ENCODE measurements at regions not wholly inside any gene's neighbourhood (a gene's known extent, or its start where the extent isn't known, plus 50 kb on each side); places are given as distances from the start of the nearest gene placed in this dataset.

DNA sequence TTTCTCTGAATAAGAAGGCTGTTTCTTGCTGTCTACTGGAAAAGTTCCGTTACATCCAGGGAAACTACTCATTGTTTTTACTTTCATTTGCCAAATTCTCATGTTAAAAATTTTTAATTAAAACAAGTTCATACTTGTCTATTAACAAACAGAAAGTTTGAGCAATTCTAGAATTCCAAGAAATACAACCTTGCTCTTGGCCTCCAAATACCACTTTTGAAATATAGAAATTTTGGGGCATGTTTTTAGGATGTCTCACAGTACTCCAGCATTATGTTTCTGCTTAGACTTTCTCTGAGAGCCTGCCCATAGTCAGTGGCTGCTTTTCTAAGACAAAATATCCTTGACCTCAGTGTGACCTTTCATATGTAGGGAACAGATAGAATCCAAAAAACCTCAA, 228.7 kb upstream of the RND3 start:
- Histone ChIP-seq H3K4me1 (ENCODE audit: control insufficient read depth, insufficient read depth, low read length) (peaks cover 25% of the 10 kb centered on the region), H3K36me3 (ENCODE audit: control insufficient read depth, insufficient read depth, low read length, severe bottlenecking) (no peaks in the 10 kb centered on the region), H3K9me3 (ENCODE audit: control insufficient read depth, low read length) (no peaks in the 10 kb centered on the region), H3K9ac (ENCODE audit: low read length) (peak overlapping the region; percentile 50), H3K27me3 (replicated peaks; ENCODE audit: control insufficient read depth, insufficient read depth, low read length) (no peaks in the 10 kb centered on the region), H3K4me3 (ENCODE audit: low read length) (peak overlapping the region; percentile 2)
- DNase-seq (ENCODE audit: low read depth), result peak; percentile 66

DNA sequence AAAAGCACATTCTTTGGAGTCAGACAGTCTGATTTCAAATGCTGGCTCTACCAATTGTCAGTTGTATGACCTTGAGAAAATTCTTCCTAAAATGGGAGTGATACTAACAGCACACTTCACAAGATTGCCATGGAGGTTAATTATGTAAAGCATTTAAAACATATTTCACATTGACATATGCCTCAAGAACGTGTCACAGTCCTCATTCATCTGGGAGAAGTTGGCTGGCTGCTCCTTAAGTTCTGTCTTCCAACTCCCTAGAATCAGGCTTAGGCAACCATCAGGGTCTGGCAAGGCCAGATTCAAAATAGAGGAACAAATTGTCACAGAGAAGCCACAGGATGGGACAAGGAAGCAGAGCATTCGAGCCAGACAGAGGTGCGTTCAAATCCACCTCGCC, 228.0 kb upstream of the RND3 start:
- peaks cover 25% of the 10 kb centered on the region for H3K4me1 ChIP-seq (ENCODE audit: control insufficient read depth, insufficient read depth, low read length)
- H3K9me3 ChIP-seq (ENCODE audit: control insufficient read depth, low read length), result no peaks in the 10 kb centered on the region
- H3K36me3 ChIP-seq (ENCODE audit: control insufficient read depth, insufficient read depth, low read length, severe bottlenecking), result no peaks in the 10 kb centered on the region
- no peak for DNase-seq (ENCODE audit: low read depth)
- H3K9ac ChIP-seq (ENCODE audit: low read length), result peak overlapping the region; percentile 50
- no peaks in the 10 kb centered on the region for H3K27me3 ChIP-seq (replicated peaks; ENCODE audit: control insufficient read depth, insufficient read depth, low read length)
- H3K4me3 ChIP-seq (ENCODE audit: low read length), result peak overlapping the region; percentile 2

DNA sequence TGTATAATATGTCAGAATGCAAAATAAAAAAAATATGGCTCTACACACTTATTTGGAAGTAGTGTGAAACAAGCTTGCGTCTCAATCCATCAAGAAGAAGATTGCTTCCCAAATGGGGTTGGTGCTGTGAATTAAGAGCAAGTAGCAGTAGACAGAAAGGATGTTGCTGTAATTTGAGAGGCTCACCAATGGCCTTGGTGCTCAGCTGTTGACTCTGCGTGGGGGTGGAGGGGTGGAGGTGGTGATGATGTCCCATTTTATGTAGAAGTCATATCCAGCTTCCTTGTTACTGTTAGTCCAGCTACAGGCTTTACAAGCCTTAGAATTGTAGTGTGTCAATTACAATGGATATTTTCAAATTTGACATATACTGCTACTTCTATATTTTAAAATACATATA, 223.4 kb upstream of the RND3 start:
- H3K27me3 ChIP-seq (replicated peaks; ENCODE audit: control insufficient read depth, insufficient read depth, low read length), result no peaks in the 10 kb centered on the region
- H3K36me3 ChIP-seq (ENCODE audit: control insufficient read depth, insufficient read depth, low read length, severe bottlenecking), result no peaks in the 10 kb centered on the region
- no peak overlapping the region for H3K4me3 ChIP-seq (ENCODE audit: low read length)
- DNase-seq (ENCODE audit: low read depth), result no peak
- H3K4me1 ChIP-seq (ENCODE audit: control insufficient read depth, insufficient read depth, low read length), result peaks cover 9% of the 10 kb centered on the region
- no peaks in the 10 kb centered on the region for H3K9me3 ChIP-seq (ENCODE audit: control insufficient read depth, low read length)
- H3K9ac ChIP-seq (ENCODE audit: low read length), result no peak overlapping the region

DNA sequence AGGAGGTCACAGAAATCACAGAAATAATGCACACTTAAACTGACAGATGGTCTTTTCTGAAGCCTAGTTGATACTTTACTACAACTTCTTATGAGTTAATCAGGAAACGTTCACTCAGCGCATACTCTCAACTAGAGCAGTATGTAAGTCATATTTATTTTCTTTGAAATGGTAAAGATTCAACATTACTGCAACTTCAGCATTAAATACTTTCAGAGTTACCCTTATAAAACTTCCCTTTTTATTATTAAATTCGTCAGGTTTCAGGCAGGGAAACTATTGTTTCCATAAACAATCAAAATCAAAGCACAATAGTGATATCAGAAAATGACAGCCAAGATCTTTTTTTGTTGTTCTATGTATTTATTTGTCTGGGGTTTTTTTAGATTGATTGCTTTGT, 222.6 kb upstream of the RND3 start:
- Histone ChIP-seq H3K4me3 (ENCODE audit: low read length) (no peak overlapping the region), H3K4me1 (ENCODE audit: control insufficient read depth, insufficient read depth, low read length) (no peaks in the 10 kb centered on the region), H3K36me3 (ENCODE audit: control insufficient read depth, insufficient read depth, low read length, severe bottlenecking) (no peaks in the 10 kb centered on the region), H3K27me3 (replicated peaks; ENCODE audit: control insufficient read depth, insufficient read depth, low read length) (no peaks in the 10 kb centered on the region), H3K9ac (ENCODE audit: low read length) (no peak overlapping the region), H3K9me3 (ENCODE audit: control insufficient read depth, low read length) (no peaks in the 10 kb centered on the region)
- no peak for DNase-seq (ENCODE audit: low read depth)

DNA sequence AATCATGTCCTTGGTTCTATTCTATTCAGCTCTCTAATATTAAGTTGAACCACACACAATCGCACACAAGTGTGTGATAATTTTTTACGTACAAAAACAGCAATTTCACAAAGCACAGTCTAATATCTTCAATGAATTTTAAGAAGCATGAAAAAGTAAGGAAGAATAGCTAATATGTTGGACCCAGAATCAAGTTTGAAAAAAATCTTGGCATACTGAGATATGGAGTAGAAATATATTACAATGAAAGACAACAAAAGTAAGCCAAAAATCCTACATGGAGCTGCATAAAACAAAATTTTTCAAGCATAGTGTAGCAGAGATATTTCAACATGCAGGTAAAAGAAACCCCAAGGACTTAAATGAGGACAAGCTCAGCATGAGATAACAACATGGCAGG, 219.1 kb upstream of the RND3 start:
- Histone ChIP-seq H3K4me3 (ENCODE audit: low read length) (no peak overlapping the region), H3K27me3 (replicated peaks; ENCODE audit: control insufficient read depth, insufficient read depth, low read length) (no peaks in the 10 kb centered on the region), H3K9ac (ENCODE audit: low read length) (no peak overlapping the region), H3K9me3 (ENCODE audit: control insufficient read depth, low read length) (no peaks in the 10 kb centered on the region), H3K36me3 (ENCODE audit: control insufficient read depth, insufficient read depth, low read length, severe bottlenecking) (no peaks in the 10 kb centered on the region), H3K4me1 (ENCODE audit: control insufficient read depth, insufficient read depth, low read length) (peaks cover 1% of the 10 kb centered on the region)
- no peak for DNase-seq (ENCODE audit: low read depth)

DNA sequence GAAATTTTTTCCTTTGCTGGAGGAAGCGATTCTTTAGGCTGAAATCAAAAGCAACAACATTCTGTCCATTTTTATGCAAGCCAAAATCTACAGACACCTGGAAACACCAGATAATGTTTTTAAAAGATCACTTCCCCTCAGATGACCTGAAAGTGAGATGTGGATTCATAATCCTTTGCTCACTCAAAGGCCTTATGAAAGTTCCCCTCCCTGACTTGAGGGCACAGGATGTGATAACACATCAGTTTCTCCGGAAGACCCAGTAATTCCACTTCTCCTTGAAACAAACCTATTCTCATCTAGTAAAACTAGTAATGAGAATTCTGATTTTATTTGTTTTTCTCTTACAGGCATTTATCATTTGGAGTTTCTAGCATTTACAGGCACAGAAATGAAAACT, 218.3 kb upstream of the RND3 start:
- no peak overlapping the region for H3K9ac ChIP-seq (ENCODE audit: low read length)
- peaks cover 9% of the 10 kb centered on the region for H3K4me1 ChIP-seq (ENCODE audit: control insufficient read depth, insufficient read depth, low read length)

DNA sequence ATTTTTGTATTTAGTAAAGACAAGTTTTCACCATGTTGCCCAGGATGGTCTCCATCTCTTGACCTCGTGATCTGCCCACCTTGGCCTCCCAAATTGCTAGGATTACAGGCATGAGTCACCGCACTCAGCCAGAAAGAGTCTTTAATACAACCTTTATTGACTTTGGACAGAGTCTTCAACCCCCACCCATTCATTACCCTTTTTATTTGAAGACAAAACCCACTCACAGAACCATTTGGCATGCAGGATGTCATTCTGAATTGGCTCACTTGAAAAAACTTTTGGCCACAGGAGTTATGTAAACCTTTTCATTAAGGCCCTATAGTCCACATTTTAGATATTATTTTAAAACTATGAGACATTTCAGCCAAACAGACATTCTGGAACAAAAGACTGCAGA, 217.9 kb upstream of the RND3 start:
- no peaks in the 10 kb centered on the region for H3K27me3 ChIP-seq (replicated peaks; ENCODE audit: control insufficient read depth, insufficient read depth, low read length)
- no peak overlapping the region for H3K4me3 ChIP-seq (ENCODE audit: low read length)
- DNase-seq (ENCODE audit: low read depth), result no peak
- no peak overlapping the region for H3K9ac ChIP-seq (ENCODE audit: low read length)
- H3K4me1 ChIP-seq (ENCODE audit: control insufficient read depth, insufficient read depth, low read length), result peaks cover 13% of the 10 kb centered on the region
- no peaks in the 10 kb centered on the region for H3K9me3 ChIP-seq (ENCODE audit: control insufficient read depth, low read length)
- no peaks in the 10 kb centered on the region for H3K36me3 ChIP-seq (ENCODE audit: control insufficient read depth, insufficient read depth, low read length, severe bottlenecking)

More for the DNA sequence above, 218.3 kb upstream of the RND3 start:
- no peaks in the 10 kb centered on the region for H3K9me3 ChIP-seq (ENCODE audit: control insufficient read depth, low read length)
- DNase-seq (ENCODE audit: low read depth), result no peak
- H3K36me3 ChIP-seq (ENCODE audit: control insufficient read depth, insufficient read depth, low read length, severe bottlenecking), result no peaks in the 10 kb centered on the region
- no peak overlapping the region for H3K4me3 ChIP-seq (ENCODE audit: low read length)
- no peaks in the 10 kb centered on the region for H3K27me3 ChIP-seq (replicated peaks; ENCODE audit: control insufficient read depth, insufficient read depth, low read length)

DNA sequence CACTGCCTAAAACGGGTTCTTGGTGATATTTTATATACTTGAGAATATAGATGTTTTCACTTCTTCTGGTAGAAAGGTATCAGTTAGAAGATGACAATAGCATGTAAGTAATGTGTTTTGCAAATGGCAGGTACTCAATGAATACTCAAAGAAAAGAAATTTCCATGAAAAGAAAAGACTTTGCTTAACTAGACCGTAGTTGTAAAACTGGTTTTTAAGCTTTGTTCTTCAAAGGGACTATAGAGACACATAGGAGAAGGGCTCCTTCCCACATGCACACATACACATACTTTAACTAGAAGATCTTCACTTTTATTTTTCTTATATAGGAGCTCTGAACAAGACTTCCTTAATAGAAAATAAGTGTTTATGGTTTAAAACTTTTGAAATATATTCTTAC, 215.3 kb upstream of the RND3 start:
- peaks cover 39% of the 10 kb centered on the region for H3K4me1 ChIP-seq (ENCODE audit: control insufficient read depth, insufficient read depth, low read length)
- DNase-seq (ENCODE audit: low read depth), result no peak
- H3K9ac ChIP-seq (ENCODE audit: low read length), result no peak overlapping the region
- H3K36me3 ChIP-seq (ENCODE audit: control insufficient read depth, insufficient read depth, low read length, severe bottlenecking), result no peaks in the 10 kb centered on the region
- H3K27me3 ChIP-seq (replicated peaks; ENCODE audit: control insufficient read depth, insufficient read depth, low read length), result no peaks in the 10 kb centered on the region
- H3K9me3 ChIP-seq (ENCODE audit: control insufficient read depth, low read length), result no peaks in the 10 kb centered on the region
- no peak overlapping the region for H3K4me3 ChIP-seq (ENCODE audit: low read length)

DNA sequence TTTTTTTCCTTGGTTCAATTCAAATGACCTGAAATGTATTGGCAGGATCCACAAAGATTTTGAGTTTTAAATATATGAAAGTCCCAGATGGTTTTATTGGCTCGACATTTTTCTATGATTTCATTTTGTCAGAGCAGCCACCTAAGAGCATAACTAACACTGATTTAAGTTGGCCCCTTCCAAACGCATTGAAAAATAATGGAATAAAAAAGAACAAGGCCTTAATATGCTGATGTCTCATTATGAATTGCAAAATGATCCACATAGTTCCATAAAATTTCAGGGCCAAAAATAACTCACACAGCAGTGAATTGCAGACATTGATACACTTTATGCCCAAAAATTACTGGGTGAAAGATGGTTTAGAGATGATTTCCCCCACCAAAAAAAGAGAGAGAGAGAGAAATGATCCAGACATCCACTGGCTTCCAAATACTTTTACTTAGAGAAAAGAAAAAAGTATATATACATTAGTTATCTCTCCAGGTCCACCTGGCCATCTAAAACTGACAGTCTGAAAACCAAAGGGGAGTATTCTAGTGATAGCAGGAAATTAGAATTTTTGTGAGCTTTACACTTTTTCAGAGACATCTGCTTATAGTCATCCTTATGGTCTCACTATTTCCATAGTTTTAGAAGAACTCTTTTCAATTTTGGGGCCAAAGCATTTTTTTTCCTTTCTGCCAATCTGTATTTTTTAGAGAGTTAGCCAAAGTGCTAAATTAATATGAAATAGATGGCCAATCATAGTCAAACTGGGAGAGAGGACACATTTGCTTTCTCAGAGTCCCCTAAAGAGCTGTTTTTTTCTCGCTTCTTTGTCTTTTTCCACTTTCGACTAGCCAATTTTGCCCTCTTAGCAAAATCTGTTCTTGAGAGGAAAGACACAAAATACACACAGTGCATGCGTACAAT, 213.5 kb upstream of the RND3 start:
- no peak for DNase-seq (ENCODE audit: low read depth)
- H3K4me1 ChIP-seq (ENCODE audit: control insufficient read depth, insufficient read depth, low read length), result peaks cover 47% of the 10 kb centered on the region
- peak overlapping the region; percentile 30 for H3K4me3 ChIP-seq (ENCODE audit: low read length)
- H3K27me3 ChIP-seq (replicated peaks; ENCODE audit: control insufficient read depth, insufficient read depth, low read length), result no peaks in the 10 kb centered on the region
- H3K9me3 ChIP-seq (ENCODE audit: control insufficient read depth, low read length), result no peaks in the 10 kb centered on the region
- H3K36me3 ChIP-seq (ENCODE audit: control insufficient read depth, insufficient read depth, low read length, severe bottlenecking), result no peaks in the 10 kb centered on the region
- H3K9ac ChIP-seq (ENCODE audit: low read length), result peak overlapping the region; percentile 73

DNA sequence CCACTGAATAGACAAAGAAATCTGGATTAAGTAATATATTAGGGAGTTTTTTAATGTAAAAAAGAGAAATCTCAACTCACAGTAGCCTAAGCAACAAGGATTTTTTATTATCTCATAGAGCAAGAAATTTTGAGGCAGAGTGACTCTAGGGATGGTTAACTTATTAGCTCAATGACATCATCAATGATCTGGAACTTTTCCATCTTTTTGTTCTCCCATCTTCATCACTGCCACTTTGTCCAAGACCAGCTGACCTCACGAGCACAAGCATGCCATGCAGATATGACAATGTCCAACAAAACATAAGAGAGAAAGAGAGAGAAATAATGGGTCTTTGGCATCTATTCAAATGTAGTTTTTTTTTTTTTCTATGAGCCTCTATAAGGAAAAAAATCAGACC, 211.8 kb upstream of the RND3 start:
- Histone ChIP-seq H3K36me3 (ENCODE audit: control insufficient read depth, insufficient read depth, low read length, severe bottlenecking) (no peaks in the 10 kb centered on the region), H3K9me3 (ENCODE audit: control insufficient read depth, low read length) (no peaks in the 10 kb centered on the region), H3K4me1 (ENCODE audit: control insufficient read depth, insufficient read depth, low read length) (peaks cover 49% of the 10 kb centered on the region), H3K4me3 (ENCODE audit: low read length) (no peak overlapping the region), H3K9ac (ENCODE audit: low read length) (no peak overlapping the region), H3K27me3 (replicated peaks; ENCODE audit: control insufficient read depth, insufficient read depth, low read length) (no peaks in the 10 kb centered on the region)
- no peak for DNase-seq (ENCODE audit: low read depth)

GRCh38 chr2:150698016-150698661, 210.7 kb upstream of the RND3 start:
- H3K27me3 ChIP-seq (replicated peaks; ENCODE audit: control insufficient read depth, insufficient read depth, low read length), result no peaks in the 10 kb centered on the region
- H3K9me3 ChIP-seq (ENCODE audit: control insufficient read depth, low read length), result no peaks in the 10 kb centered on the region
- H3K36me3 ChIP-seq (ENCODE audit: control insufficient read depth, insufficient read depth, low read length, severe bottlenecking), result no peaks in the 10 kb centered on the region
- H3K4me1 ChIP-seq (ENCODE audit: control insufficient read depth, insufficient read depth, low read length), result peaks cover 50% of the 10 kb centered on the region
- DNase-seq (ENCODE audit: low read depth), result peak; percentile 93
- H3K4me3 ChIP-seq (ENCODE audit: low read length), result no peak overlapping the region
- H3K9ac ChIP-seq (ENCODE audit: low read length), result peak overlapping the region; percentile 70
